22Rv1 (cell line): ENCODE measurements at regions not wholly inside any gene's neighbourhood (a gene's known extent, or its start where the extent isn't known, plus 50 kb on each side); places are given as distances from the start of the nearest gene placed in this dataset.
"Not testable (repeated sequence)": the region's sequence is repeated elsewhere in the genome, so short reads cannot be mapped to it uniquely, and the experiment has no call there.

ENCODE experiments used
- H3K27ac ChIP-seq: fragments of 450-650 bp; 2 replicates; pipeline ENCODE4 v1.5.1; 2017
- ZFX ChIP-seq: fragments of 450-650 bp; IDR thresholded peaks from 2 replicates; pipeline ENCODE4 v1.6.1; 2017; ENCODE audit warnings: antibody characterized with exemption, borderline replicate concordance
- TF ChIP-seq, protein P1 (sequence below): fragments of 450-650 bp; IDR thresholded peaks from 2 replicates; pipeline ENCODE4 v1.5.1; 2017; ENCODE audit warnings: mild to moderate bottlenecking

DNA sequence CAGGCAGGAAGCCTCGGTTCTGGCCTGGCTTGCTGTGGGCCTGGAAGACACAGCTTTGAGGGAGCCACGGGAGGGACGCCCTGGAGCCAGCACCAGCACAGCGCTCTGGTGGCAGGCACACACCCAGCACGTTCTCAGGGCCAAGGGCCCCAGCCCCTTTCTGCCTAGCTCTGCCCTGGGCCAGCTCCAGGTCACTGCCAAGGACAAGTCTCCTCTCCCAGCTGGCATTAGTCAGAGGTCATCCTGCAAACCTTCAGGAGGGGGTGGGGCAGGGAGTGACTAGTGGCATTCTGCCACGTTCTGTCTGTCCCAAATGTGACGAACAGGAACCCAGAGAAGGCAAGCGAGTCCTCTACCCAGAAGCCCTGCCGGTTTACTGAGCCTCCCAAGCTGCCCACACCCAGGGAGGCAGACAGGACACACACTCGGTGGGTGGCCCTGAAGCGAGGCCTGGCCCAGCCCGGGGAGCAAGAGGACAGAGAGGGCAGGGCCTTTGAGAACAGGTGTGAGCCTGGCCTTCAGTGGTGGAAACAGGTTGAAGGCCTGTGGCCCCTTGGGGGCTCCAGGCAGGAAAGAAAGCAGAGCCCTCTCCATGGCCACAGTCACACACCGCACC lies 528.0 kb downstream of the TP53TG3F start:
- not testable (repeated sequence) for H3K27ac ChIP-seq

DNA sequence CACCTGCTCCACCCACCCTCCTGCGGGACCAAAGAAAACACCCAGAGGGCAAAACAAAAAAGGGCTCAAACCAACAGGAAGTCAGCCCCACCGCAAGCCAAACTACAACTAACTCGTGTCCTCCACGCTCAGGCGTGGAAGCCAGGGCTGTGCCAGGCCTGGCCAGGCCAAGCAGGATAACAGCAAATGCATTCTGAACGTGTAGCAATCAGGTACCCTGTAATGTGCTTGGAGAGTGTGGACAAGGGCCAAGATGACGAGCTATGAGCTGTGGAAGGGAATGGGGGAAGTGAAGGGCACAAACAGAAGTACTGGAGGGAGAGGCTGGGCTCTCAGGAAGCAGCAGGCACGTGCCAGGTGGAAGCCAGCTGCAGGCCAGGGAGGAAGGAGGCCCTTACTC lies 528.6 kb downstream of the TP53TG3F start:
- not testable (repeated sequence) for H3K27ac ChIP-seq

DNA sequence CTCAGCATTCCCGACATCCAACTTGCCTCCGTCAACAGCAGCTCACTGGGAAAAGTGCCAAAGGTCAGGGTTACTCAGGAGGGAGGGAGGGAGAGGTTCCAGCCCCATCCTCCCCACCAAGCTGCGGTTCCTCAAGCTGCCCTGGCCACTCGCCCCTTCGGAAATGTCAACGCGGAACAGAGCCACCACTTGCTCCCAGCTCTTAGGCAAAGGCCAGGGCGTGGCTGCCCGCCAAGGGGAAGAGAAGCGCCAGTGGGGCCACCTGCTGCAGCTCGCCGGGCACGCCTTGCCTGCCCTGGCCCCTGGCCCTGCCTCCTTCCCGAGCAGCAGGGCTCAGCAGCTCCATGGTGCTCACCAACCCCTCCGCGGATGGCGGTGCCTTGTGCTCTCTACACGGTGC lies 531.1 kb downstream of the TP53TG3F start:
- not testable (repeated sequence) for H3K27ac ChIP-seq

DNA sequence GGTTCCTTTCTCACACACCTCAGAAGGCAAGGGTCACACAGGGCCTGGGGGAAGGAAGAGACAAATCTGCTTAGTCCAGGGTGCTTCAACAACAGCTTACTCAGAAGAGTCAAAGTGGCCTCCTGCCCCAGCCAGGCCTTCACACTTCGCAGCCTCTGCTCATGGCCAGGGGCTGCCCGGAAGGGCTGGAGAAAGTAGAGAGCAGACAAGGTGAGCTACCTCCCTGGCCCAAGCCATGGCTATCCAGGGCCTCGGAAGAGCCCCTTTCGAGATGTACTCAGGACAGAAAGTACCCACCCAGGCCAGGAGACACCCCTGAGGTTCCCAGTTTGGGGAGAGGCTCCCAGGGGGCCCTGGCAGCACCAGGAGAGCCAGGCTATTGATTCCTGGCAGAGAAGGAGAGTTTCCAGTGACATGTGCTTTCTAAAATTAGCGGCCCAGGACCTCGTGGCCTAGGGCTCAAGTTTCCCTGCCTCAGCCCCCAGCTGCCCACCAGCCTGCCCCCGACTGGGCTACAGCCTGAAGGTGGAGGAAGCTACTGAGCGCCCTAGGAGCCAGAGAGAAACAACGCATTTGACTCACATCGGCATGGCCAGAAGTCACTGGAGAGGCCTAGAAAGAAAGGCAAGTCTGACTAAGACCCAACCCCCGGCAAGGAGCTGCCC lies 533.2 kb downstream of the TP53TG3F start:
- H3K27ac ChIP-seq, result not testable (repeated sequence)

DNA sequence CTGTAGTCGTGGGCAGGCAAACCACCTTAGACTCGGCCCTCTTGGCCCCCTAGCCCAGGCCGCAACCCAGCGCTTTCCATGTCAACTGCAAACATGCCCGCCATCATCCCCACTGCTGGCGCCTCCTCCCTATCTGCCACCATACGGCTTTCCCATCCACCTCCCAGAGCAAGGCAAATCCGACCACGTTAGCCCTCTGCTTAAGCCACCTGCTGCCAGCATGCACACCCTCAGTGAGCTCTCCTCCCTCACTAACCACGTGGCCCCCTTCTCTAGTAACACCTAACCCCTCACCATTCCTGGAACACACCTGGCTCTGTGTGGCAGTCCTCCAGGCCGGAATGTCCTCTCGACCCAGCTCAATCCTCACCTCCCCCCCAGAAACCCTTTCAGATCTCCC lies 534.8 kb downstream of the TP53TG3F start:
- not testable (repeated sequence) for H3K27ac ChIP-seq

DNA sequence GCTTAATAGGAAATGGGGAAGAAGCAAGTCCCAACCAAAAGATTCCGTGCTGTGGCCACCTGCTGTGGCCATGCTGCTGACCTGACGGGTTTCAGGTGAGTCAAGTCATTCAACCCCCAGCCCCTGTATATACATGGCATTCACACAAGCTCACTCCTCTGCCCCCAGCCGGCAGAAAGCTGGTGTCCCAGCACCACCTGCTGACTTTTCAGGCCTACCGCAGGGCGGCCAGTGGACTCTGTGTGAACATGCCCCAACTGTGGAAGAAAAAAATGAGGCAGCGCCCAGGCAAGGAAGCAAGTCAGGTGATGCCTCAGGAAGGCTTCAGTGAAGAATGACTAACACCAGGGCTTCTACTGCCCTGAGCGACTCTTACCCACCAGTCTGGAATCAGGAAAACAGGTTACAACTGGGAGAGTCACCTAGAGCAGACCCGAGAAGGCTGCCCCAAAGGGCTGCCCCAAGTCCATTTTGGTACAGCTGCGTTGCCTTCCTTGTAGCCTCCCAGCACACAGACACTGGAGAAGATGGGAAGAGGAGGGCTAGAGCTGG lies 536.5 kb downstream of the TP53TG3F start:
- not testable (repeated sequence) for H3K27ac ChIP-seq

DNA sequence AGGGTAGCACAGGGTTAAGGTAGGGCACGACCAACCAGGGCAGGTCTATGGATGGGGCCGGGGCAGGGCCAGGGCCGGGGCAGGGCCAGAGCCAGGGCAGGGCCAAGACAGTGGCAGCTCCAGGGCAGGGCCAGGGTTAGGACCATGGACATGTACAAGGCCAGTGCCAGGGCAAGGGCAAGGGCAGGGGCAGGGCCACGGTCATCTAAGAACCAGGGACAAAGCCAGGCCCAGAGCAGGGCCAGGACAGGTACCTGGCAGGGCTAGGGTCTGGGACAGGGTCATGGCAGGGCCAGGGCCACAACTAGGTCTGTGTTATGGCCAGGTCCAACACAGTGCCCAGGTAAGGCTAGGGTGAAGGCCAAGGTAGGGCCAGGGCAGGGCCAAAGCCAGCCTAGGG lies 541.8 kb downstream of the TP53TG3F start:
- not testable (repeated sequence) for H3K27ac ChIP-seq

DNA sequence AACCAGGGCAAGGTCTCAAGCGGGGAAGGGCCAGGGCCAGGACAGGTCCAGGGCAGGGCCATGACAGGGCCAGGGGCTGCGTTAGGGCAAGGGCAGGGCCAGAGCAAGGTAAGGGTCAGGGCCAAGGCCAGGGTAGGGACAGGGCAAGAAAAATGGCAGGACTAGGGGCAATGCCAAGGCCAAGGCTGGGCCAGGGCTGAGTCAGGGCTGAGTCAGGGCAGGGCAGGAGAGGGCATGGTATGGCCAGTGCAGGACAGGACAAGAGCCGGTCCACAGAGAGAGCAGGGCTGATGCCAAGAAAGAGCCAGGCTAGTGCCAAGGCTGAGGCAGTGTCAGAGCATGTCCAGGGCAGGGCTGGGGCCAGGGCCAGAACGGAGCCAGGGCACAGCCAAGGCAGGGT lies 542.5 kb downstream of the TP53TG3F start:
- not testable (repeated sequence) for H3K27ac ChIP-seq

DNA sequence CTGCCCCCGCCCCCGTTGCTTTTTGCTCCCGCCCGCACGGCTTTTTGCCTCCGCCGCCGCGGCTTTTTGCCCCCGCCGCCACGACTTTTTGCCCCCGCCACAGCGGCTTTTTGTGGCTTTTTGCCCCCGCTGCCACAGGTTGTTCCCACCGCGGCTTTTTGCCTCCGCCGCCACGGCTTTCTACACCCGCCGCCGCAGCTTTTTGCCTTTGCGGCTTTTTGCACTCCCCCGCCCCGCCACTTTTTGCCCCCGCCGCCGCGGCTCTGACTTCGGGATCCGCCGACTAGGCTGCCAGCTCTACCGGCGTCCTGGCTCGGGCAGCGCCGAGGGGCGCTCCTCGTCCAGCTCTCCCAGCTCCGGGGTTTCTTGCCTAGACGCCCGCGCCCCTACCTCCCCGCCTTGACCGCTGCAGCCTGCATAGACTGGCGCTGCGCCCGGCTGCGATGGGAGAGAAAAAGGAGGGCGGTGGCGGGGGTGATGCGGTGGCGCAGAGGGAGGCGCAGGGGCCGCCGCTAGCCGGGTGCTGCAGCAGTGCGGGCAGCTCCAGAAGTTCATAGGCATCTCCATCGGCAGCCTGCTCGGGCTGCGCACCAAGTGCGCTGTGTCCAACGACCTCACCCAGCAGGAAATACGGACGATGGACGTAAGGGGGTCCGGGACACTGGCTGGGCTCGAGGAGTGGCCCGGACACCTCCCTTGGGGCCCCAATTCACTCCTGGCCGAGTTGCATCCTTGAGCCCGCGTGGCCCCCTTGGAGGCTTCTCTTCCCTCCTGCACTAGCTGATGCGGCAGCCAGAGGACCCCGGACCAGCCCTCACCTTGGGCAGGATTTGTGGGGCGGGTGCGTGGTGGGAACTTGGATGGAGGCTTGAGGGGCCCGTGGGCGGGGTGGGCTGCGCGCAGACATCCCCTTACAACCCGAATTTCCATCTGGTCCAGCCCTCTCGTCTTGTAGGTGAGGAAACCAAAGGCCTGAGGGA lies 555.7 kb downstream of the TP53TG3F start:
- not testable (repeated sequence) for H3K27ac ChIP-seq

DNA sequence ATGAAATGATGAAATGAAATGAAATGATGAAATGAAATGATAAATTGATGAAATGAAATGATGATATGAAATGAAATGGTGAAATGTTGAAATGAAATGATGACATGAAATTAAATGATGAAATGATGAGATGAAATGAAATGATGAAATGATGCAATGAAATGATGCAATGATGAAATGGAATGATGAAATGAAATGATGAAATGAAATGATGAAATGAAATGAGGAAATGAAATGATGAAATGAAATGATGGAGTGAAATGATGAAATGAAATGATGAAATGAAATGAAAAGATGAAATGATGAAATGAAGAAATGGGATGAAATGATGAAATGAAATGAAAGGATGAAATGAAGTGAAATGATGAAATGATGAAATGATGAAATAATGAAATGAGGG lies 558.9 kb downstream of the TP53TG3F start:
- not testable (repeated sequence) for H3K27ac ChIP-seq

DNA sequence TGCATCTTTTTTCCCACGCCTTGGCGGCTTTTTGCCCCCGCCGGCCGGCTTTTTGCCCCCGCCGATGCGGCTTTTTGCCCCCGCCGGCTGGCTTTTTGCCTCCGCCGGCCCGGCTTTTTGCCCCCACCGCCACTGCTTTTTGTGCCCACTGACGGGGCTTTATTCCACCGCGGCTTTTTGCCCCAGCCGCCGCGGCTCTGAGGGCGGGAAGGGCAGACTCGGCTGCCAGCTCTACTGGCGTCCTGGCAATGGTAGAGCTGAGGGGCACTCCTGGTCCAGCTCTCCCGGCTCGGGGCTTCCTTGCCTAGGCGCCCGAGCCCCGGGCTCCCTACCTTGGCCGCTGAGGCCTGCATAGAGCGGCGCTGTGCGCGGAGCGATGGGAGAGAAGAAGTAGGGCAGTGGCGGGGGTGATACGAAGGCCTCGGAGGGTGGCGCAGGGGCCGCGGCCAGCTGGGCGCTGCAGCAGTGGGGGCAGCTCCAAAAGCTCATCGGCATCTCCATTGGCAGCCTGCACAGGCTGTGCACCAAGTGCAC lies 591.4 kb downstream of the TP53TG3F start:
- no peak overlapping the region for H3K27ac ChIP-seq
- TF ChIP-seq, protein P1, sequence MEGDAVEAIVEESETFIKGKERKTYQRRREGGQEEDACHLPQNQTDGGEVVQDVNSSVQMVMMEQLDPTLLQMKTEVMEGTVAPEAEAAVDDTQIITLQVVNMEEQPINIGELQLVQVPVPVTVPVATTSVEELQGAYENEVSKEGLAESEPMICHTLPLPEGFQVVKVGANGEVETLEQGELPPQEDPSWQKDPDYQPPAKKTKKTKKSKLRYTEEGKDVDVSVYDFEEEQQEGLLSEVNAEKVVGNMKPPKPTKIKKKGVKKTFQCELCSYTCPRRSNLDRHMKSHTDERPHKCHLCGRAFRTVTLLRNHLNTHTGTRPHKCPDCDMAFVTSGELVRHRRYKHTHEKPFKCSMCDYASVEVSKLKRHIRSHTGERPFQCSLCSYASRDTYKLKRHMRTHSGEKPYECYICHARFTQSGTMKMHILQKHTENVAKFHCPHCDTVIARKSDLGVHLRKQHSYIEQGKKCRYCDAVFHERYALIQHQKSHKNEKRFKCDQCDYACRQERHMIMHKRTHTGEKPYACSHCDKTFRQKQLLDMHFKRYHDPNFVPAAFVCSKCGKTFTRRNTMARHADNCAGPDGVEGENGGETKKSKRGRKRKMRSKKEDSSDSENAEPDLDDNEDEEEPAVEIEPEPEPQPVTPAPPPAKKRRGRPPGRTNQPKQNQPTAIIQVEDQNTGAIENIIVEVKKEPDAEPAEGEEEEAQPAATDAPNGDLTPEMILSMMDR, result no peak

DNA sequence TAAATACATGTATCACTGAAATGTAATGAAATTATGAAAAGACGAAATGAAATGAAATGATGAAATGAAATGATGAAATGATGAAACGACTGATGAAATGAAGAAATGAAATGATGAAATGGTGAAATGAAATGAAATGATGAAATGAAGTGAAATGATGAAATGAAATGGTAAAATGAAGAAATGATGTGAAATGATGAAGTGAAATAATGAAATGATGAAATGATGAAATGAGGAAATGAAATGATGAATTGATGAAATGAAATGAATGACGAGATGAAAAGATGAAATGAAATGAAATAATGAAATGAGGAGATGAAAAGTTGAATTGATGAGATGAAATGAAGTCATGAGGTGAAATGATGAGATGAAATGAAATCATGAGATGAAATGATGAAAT lies 594.7 kb downstream of the TP53TG3F start:
- TF ChIP-seq ZFX, result no peak
- TF ChIP-seq, protein P1, result no peak
- no peak overlapping the region for H3K27ac ChIP-seq

DNA sequence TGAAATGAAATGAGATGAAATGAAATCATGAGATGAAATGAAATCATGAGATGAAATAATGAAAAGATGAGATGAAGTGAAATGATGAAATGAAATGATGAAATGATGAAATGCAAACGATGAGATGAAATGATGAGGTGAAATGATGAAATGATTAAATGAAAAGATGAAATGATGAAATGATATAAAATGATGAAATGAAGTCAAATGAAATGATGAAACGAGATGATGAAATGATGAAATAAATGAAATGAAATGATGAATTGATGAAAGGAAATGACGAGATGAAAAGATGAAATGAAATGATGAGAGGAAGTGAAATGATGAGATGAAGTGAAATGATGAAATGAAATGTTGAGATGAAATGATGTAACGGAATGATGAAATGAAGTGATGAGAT lies 595.6 kb downstream of the TP53TG3F start:
- no peak for TF ChIP-seq ZFX
- no peak overlapping the region for H3K27ac ChIP-seq

DNA sequence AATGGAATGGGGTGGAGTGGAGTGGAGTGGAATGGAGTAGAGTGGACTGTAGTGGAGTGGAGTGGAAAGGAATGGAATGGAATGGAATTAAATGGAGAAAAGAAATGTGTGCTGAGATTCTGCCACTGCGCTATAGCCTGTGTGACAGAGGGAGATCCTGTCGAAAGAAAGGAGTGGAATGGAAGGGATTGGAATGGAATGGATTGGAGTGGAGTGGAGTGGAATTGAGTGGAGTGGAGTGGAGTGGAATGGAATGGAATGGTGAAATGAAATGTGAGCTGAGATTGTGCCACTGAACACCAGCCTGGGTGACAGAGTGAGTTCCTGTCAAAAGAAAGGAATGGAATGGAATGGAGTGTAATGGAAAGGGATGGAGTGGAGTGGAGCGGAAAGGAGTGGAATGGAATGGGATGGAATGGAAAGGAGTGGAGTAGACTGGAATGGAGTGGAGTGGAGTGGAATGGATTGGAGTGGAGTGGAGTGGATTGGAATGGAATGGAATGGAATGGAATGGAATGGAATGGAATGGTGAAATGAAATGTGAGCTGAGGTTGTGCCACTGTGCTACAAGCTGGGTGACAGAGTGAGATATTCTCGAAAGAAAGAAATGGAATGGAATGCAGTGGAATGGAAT lies 603.3 kb downstream of the TP53TG3F start:
- H3K27ac ChIP-seq, result not testable (repeated sequence)

DNA sequence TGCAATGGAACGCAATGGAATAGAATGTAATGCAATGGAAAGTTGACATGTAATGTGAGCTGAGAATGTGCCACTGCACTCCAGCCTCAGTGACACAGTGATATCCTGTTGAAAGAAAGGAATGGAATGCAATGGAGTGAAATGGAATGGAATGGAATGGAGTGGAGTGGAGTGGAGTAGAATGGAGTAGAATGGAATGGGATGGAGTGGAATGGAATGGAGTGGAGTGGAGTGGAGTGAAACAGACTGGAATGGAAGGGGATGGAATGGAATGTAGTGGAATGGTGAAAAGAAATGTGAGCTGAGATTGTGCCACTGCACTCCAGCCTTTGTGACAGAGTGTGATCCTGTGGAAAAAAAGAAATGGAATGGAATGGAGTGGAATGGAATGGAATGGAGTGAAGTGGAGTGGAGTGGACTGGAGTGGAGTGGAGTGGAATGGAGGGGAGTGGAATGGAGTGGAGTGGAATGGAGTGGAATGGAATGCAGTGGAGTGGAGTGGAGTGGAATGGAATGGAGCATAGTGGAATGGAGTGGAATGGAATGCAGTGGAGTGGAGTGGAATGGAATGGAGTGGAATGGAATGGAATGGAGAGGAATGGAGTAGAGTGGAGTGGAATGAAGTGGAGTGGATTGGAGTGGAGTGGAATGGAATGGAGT lies 604.2 kb downstream of the TP53TG3F start:
- not testable (repeated sequence) for H3K27ac ChIP-seq

DNA sequence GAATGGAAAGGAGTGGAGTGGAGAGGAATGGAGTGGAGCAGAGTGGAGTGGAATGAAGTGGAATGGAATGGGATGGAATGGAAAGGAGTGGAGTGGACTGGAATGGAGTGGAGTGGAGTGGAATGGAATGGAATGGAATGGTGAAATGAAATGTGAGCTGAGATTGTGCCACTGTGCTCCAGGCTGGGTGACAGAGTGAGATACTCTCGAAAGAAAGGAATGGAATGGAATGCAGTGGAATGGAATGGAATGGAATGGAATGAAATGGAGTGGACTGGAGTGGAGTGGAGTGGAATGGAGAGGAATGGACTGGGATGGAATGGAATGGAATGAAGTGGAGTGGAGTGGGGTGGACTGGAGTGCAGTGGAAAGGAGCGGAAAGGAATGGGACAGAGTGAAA lies 605.2 kb downstream of the TP53TG3F start:
- not testable (repeated sequence) for H3K27ac ChIP-seq

DNA sequence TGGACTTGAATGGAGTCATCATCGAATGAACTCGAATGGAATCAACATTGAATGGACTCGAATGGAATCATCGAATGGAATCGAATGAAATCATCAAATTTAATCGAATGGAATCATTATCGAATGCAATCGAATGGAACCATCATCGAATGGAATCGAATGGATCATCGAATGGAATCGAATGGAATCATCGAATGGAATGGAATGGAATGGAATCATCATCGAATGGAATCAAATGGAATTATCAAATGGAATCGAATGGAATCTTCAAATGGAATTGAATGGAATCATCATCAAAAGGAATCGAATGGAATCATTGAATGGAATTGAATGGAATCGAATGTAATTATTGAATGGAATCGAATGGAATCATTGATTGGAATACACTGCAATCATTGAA lies 610.3 kb downstream of the TP53TG3F start:
- not testable (repeated sequence) for H3K27ac ChIP-seq
